ENCODE measurements at regions not wholly inside any gene's neighbourhood (a gene's known extent, or its start where the extent isn't known, plus 50 kb on each side); places are given as distances from the start of the nearest gene placed in this dataset.

- no peak overlapping the region for H3K4me3 ChIP-seq
- no peaks in the 10 kb centered on the region for H3K27me3 ChIP-seq
- H3K9me3 ChIP-seq (ENCODE audit: low read depth) = no peaks in the 10 kb centered on the region
- no peak overlapping the region for H3K27ac ChIP-seq
- no peaks in the 10 kb centered on the region for H3K36me3 ChIP-seq
- peak in 1 of 2 donors; percentile 41 for DNase-seq (ENCODE audit: low read depth in 1 of 2, low spot score in 1 of 2)
- no peak for TF ChIP-seq CTCF (IDR thresholded peaks at IDR 0.05; ENCODE audit: low read depth, low read length)
- no peaks in the 10 kb centered on the region for H3K4me1 ChIP-seq (ENCODE audit: low read depth)
Measured at GRCh38 chr6:167572841-167573271, 248.0 kb downstream of the TTLL2 start.

GRCh38 chr6:167573461-167574215, 248.8 kb downstream of the TTLL2 start:
- Histone ChIP-seq H3K36me3 (no peaks in the 10 kb centered on the region), H3K9me3 (ENCODE audit: low read depth) (no peaks in the 10 kb centered on the region), H3K27me3 (no peaks in the 10 kb centered on the region), H3K4me3 (no peak overlapping the region), H3K27ac (no peak overlapping the region), H3K4me1 (ENCODE audit: low read depth) (no peaks in the 10 kb centered on the region)
- TF ChIP-seq CTCF (IDR thresholded peaks at IDR 0.05; ENCODE audit: low read depth, low read length) = no peak
- DNase-seq (ENCODE audit: low read depth in 1 of 2, low spot score in 1 of 2) = peak in 1 of 2 donors; percentile 92

- no peak overlapping the region for H3K27ac ChIP-seq
- H3K4me1 ChIP-seq (ENCODE audit: low read depth) = no peaks in the 10 kb centered on the region
- H3K9me3 ChIP-seq (ENCODE audit: low read depth) = no peaks in the 10 kb centered on the region
- no peaks in the 10 kb centered on the region for H3K36me3 ChIP-seq
- TF ChIP-seq CTCF (IDR thresholded peaks at IDR 0.05; ENCODE audit: low read depth, low read length) = no peak
- no peak overlapping the region for H3K4me3 ChIP-seq
- DNase-seq (ENCODE audit: low read depth in 1 of 2, low spot score in 1 of 2) = peak in 1 of 2 donors; percentile 60
- H3K27me3 ChIP-seq = no peaks in the 10 kb centered on the region
Measured at GRCh38 chr6:167574431-167575151, 249.7 kb downstream of the TTLL2 start.

GRCh38 chr6:167575158-167575696, 250.3 kb downstream of the TTLL2 start:
- Histone ChIP-seq H3K27me3 (no peaks in the 10 kb centered on the region), H3K27ac (no peak overlapping the region), H3K4me1 (ENCODE audit: low read depth) (no peaks in the 10 kb centered on the region), H3K9me3 (ENCODE audit: low read depth) (no peaks in the 10 kb centered on the region), H3K4me3 (no peak overlapping the region), H3K36me3 (no peaks in the 10 kb centered on the region)
- DNase-seq (ENCODE audit: low read depth in 1 of 2, low spot score in 1 of 2) = peak in 1 of 2 donors; percentile 48
- no peak for TF ChIP-seq CTCF (IDR thresholded peaks at IDR 0.05; ENCODE audit: low read depth, low read length)

- no peaks in the 10 kb centered on the region for H3K9me3 ChIP-seq (ENCODE audit: low read depth)
- H3K27me3 ChIP-seq = no peaks in the 10 kb centered on the region
- no peak for DNase-seq (ENCODE audit: low read depth in 1 of 2, low spot score in 1 of 2)
- H3K4me1 ChIP-seq (ENCODE audit: low read depth) = no peaks in the 10 kb centered on the region
- H3K4me3 ChIP-seq = no peak overlapping the region
- no peak for TF ChIP-seq CTCF (IDR thresholded peaks at IDR 0.05; ENCODE audit: low read depth, low read length)
- no peaks in the 10 kb centered on the region for H3K36me3 ChIP-seq
- no peak overlapping the region for H3K27ac ChIP-seq
Measured at GRCh38 chr6:167576050-167576741, 250.5 kb upstream of the AFDN start.

All from cardiac muscle cell (in vitro differentiated cells and primary cell).